ENCODE measurements at regions not wholly inside any gene's neighbourhood (a gene's known extent, or its start where the extent isn't known, plus 50 kb on each side); places are given as distances from the start of the nearest gene placed in this dataset.

DNA sequence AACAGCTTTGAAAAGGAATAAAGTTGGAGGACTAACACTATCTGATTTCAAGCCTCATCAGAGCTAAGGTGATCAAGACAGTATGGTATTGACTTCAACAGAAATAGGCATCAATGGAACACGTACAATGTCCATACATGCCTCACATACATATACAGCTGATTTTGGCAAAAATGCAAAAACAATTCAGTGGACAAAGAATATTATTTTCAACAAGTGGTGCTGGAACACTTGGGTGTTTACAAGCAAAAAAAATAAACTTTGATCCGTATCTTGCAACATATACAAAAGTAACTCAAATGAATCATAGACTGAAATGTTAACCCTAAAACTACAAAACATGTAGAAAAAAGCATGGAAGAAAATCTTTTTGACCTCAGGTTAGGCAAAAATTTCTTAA lies 141.9 kb upstream of the ZC3H11B start:
- no peaks in the 10 kb centered on the region for H3K9me3 ChIP-seq (ENCODE audit: low read length)
- H3K36me3 ChIP-seq (replicated peaks in 1 of 2; ENCODE audit: control insufficient read depth in 1 of 2, insufficient read depth in 2 of 2, low read length in 2 of 2): no peaks in the 10 kb centered on the region
- H3K79me2 ChIP-seq (ENCODE audit: insufficient read depth, low read length): no peaks in the 10 kb centered on the region
- H3K4me1 ChIP-seq (ENCODE audit: insufficient read depth, low read length): no peaks in the 10 kb centered on the region
- no peak overlapping the region for H3K27ac ChIP-seq (ENCODE audit: extremely low read length, insufficient read depth, low read length)
- FAIRE-seq (no peak), DNase-seq (ENCODE audit: low spot score) (no peak), ATAC-seq (no peak)
- no peak overlapping the region for H3K4me3 ChIP-seq (replicated peaks in 1 of 3; ENCODE audit: insufficient read depth in 1 of 3, low read depth in 2 of 3, low read length in 3 of 3)
- no peak for TF ChIP-seq SNRNP70 (IDR thresholded peaks at IDR 0.05; ENCODE audit: low read depth, low read length)
- no peak for TF ChIP-seq ZNF343 (CRISPR knock-in tag; IDR thresholded peaks at IDR 0.05)
- no peak for TF ChIP-seq ZNF24 (IDR thresholded peaks at IDR 0.05)
- no peak for TF ChIP-seq PCBP2 (optimal IDR thresholded peaks at IDR 0.05; ENCODE audit: low read depth, low read length, poor library complexity, severe bottlenecking)
- TF ChIP-seq ZFP82 (CRISPR knock-in tag; IDR thresholded peaks at IDR 0.05; ENCODE audit: borderline replicate concordance): no peak
- no peak for TF ChIP-seq ZNF207 (IDR thresholded peaks at IDR 0.05; ENCODE audit: borderline replicate concordance)
- no peak for TF ChIP-seq ZMYM2 (CRISPR knock-in tag; IDR thresholded peaks at IDR 0.05)
- TF ChIP-seq ZNF383 (CRISPR knock-in tag; IDR thresholded peaks at IDR 0.05; ENCODE audit: borderline replicate concordance): no peak
- TF ChIP-seq ZNF501 (CRISPR knock-in tag; IDR thresholded peaks at IDR 0.05): no peak
- TF ChIP-seq FOXP1 (IDR thresholded peaks at IDR 0.05): no peak
- no peak for TF ChIP-seq FOXP1 (CRISPR knock-in tag; IDR thresholded peaks at IDR 0.05)
- no peak for TF ChIP-seq SP1 (IDR thresholded peaks at IDR 0.05)
- no peak for TF ChIP-seq SP1 (CRISPR knock-in tag; IDR thresholded peaks at IDR 0.05)
- TF ChIP-seq HMGXB4 (CRISPR knock-in tag; IDR thresholded peaks at IDR 0.05; ENCODE audit: borderline replicate concordance in 1 of 2, low read depth in 1 of 2): no peak
- no peak for TF ChIP-seq ZNF10 (CRISPR knock-in tag; IDR thresholded peaks at IDR 0.05; ENCODE audit: borderline replicate concordance, low read depth)
- TF ChIP-seq CEBPB (IDR thresholded peaks at IDR 0.05; ENCODE audit: borderline replicate concordance, low read depth, low read length): no peak
- TF ChIP-seq NFE2 (CRISPR knock-in tag; IDR thresholded peaks at IDR 0.05): no peak
- no peak for TF ChIP-seq SP140L (CRISPR knock-in tag; IDR thresholded peaks at IDR 0.05; ENCODE audit: borderline replicate concordance)
- intact Hi-C loops (cut with micrococcal nuclease; ENCODE audit: unreplicated experiment): no loop called here
- POLR2A ChIA-PET: no interaction called here
- CTCF ChIA-PET (ENCODE audit: low intra/inter-chr PET ratio, low total read pairs): no interaction called here
- H3K4me2 ChIP-seq (ENCODE audit: low read depth, low read length): no peak overlapping the region
- in situ Hi-C loops (cut with HindIII; ENCODE audit: extremely low pct_ligation_motif_present, low pct_unique_long_range_greater_than_20kb): no loop called here
- no TSS peak for BruUV-seq (replicated peaks)
- H4K20me1 ChIP-seq (ENCODE audit: insufficient read depth, low read length): no peaks in the 10 kb centered on the region
- WGBS (ENCODE audit: low lambda C conversion rate): 2% methylated on average over 2 of the region's 2 CpGs
- H3K27me3 ChIP-seq (ENCODE audit: control insufficient read depth in 1 of 2, insufficient read depth in 2 of 2, low read length in 2 of 2): no peaks in the 10 kb centered on the region
- H2AFZ ChIP-seq (ENCODE audit: low read length): no peak overlapping the region
- H3K9ac ChIP-seq (ENCODE audit: insufficient read depth, low read depth, low read length): no peak overlapping the region

Data from HepG2 (cell line).